DMS153 treated with DMSO at 0.1 percent for 48 hours (cell line): ENCODE measurements at regions not wholly inside any gene's neighbourhood (a gene's known extent, or its start where the extent isn't known, plus 50 kb on each side); places are given as distances from the start of the nearest gene placed in this dataset.
"Not testable (repeated sequence)": the region's sequence is repeated elsewhere in the genome, so short reads cannot be mapped to it uniquely, and the experiment has no call there.

Source experiments
- DNase-seq: peaks from one replicate; lab custom pipeline; 2025; ENCODE audit not compliant: unreplicated experiment; lab: John Stamatoyannopoulos, UW

DNA sequence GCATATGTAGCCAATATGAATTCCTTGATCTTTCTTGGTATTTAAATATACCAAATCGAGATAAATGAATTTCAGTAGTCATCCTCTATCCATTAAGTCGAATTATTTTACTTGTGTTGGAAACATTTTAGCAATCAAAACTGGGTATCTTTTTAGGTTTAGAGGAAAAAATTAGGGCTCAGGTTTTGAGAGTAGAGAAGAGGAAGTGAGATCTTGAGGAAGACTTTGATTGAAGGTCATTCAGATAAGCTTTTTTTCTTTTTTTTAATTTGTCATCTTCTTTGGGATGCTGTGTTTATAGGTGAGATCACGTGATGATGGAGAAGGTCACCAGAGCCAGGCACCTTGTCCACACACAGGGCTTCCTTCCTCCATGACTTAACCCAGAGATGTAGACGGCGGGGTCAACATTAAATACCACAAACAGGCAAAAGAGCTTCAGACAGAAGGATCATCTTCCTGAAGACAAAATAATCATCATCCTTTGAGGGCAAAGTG, 750.1 kb downstream of the RNF144A start:
- DNase-seq, result no peak

DNA sequence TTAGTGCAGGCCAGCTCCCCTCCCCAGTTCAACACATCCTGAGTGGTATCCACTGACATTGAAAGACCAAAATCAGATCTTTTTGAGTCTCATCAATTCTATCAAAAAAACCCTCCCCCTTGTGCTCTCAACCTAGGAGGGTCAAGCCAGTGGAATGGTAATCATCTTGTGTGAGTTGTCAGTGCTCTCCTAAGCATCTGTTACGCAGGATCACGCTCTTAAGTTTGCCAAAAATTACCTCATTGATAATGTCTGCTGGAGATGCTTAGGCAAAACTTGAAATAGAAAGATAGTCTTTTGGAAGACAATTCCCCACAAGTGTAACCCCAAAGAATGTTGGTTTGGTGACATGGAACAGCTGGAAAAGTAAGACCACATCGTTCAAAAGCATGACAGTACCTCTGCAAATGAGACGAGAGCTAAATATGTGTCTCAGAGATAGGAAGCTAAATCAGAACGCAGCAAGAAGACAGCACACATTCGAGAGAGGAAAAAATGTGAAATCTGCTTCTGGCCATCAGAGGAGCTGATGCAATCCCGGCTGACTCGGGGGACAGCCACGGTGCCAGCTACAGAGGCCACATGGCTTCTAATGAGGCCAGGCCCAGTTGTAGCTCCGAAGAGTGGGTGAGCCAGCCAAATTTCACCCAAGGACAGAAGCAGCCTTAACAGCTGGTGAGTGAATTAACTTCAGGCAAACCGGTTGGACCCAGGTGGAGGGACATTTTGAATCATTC, 753.9 kb downstream of the RNF144A start:
- no peak for DNase-seq

DNA sequence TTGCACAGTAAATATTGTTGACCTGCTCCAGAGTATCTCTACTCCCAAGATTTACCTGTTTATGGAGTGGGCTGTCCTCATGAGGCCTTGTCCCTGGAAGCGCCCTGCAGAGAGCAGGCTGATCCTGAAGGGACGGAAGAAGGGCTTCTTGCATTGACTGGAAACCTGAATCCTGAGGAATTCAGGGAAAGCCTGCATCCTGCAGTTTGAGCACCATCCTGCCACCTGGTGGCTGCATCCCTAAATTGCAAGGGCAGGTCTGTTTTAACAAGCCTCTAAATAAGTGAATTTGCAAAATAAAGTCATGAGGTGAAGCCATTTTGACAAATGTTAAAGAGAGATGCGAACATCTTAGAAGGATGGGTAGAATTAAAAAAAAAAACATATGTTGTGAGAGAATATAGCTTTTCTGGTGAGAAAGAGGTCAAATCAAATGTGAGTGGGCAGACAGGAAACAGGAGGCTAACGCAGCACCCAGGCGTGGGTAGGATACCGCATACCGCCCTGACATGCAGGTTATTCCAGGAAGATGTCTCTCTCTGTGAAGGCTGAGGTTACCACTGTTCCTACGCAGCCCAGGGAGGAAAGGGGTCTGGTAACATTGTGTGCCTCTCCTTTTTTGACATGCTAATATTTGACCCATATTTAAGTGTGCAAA, 754.9 kb downstream of the RNF144A start:
- DNase-seq, result no peak

DNA sequence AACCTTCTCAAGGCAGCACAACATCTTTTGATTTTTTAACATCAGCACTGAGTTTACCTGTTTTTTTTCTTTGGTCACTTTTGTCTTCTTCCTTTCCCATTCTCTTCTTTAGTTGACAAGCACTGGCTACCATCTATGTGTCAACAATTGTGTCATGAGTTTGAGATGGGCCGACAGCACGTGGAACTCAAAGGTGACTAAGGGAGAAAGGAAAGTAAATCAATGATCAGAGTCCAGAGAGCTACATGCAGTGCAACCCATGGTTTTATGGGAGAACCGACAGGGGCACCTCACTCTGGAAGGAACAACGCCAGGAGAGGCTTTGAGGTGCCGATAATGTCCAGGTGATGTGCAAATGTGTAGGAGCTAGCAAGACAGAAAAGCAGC, 755.5 kb downstream of the RNF144A start:
- no peak for DNase-seq

DNA sequence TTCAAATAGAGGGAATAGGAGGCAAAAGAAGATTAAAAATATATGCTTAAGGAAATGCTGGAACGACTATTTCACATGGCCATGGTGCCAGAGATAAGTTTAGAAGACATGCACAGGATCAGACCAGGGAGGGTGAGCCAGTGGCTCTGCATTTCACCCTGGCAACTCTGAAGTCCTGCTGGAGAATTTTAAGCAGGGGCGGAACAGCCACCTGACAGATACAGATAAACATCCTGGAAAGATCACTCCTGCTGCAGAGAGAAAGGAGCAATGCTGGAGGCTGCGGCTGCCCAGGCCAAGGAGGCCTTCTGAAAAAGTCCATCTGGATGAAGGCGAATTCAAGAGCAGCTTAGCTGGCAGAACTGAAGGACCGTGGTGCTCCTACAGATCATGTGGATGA, 755.9 kb downstream of the RNF144A start:
- DNase-seq, result no peak

DNA sequence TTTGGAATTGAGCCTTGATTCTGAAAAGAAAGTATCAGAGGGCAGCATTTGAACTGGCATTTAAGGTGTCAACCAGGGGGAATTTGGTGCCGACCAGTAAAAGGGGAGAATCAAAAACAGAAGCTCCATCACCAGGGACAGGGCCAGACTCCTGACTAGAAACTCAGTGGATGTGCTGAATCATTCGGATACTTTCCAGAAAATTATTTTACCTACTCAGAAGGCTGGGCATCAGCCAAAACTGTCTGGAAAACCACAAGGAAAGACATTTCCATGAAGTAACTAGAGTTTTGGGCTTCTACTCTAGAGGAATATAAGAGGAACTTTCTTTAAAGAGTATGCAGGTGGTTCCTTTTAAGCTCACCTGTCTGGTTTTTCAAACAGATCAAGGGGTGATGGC, 756.6 kb downstream of the RNF144A start:
- DNase-seq, result no peak

DNA sequence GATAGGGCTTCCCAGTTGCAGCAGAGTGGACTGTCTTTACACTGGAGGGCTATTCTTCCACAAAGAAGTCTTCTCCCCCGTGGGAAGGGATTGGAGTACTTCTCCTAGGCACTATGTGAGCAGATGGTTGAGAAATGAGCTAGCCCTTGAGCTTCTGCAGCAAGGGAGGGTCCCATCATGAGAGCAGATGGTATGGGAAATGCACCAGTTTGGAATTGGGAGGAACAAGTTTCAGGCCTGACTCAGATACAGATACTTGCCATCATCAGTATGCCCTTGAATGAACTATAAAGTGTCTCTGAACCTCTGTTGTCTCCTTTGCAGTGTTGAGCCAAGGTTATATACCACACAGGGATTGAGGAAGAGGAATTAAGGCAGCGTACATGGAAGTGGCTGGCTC, 757.4 kb downstream of the RNF144A start:
- no peak for DNase-seq

DNA sequence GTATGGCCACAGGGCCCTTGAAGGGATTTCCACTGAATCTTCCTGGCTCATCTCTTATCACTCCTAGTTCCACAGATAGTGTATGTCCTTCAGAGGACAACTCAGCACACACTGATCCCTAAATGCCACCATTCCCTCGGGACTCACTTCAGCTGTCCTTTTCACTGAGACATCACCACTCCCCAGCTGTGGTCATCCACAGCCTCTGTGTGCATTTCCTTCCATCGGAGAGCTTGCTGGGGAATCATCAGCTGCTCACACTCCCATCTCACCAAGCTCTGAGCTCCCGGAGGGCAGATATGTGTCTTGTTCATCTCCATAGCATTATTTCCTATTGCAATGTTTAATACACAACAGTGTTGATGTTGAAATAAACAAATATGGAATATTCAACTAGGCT, 759.5 kb downstream of the RNF144A start:
- DNase-seq, result no peak

DNA sequence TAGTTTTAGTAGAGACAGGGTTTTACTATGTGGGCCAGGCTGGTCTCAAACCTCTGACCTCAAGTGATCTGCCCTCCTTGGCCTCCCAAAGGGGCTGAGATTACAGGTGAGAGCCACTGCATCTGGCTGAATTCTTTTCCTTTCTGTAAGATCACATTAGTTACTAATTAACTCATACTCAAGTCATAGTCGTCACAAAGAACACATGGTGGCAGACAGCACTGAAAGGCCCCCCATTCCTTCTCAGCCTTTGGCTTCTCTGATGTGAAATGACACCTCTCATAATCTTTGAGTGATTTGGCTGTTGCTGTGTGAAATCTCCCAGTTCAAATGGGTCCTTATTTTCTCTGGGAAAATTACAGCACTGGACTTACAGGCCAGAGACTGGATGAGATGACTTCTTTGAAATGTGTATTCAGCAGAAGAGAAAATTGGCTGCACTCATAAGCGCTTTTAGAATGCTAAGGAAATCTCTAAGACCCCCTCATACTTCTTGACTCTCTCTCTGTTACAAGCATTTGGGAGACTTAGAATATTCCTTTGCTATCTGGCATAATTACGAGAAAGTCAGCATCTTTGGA, 764.8 kb downstream of the RNF144A start:
- DNase-seq, result no peak

DNA sequence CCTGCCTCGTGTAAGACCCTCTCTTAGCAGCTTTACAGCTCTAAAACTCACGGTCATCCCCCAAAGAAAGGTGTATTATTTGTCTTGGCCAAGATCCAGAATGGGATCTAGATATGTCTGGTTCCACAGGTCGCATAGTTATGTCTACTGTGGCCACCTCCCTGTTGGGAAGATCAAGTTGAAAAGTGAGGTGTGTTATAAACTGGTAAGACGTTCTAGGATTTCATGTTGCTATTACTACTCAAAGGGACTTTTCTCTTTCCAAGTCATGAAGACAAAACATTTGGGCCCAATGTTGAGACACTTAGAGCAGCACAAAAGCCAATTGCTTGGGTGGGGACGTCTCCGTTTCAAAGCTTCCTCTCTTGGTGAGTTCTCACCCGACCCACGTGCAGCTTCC, 766.0 kb downstream of the RNF144A start:
- no peak for DNase-seq

DNA sequence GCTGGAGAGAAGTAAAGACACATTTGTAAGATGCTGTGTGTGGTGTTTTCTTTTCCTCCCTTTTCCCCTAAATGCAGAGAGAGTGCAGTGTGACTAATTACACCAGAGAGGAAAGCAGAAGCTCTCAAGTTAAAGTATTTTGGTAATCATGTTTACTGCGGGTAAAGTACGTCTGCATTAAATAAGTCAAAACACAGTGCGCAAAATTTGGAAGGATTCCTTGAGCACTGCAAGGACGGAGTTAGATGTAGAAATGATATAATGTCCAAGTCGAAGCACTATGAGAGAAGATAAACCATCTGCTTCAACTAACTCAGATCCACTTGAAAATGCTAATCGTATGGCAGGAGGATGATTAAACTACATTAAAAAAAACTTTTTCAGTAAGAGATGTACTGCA, 766.5 kb downstream of the RNF144A start:
- no peak for DNase-seq

DNA sequence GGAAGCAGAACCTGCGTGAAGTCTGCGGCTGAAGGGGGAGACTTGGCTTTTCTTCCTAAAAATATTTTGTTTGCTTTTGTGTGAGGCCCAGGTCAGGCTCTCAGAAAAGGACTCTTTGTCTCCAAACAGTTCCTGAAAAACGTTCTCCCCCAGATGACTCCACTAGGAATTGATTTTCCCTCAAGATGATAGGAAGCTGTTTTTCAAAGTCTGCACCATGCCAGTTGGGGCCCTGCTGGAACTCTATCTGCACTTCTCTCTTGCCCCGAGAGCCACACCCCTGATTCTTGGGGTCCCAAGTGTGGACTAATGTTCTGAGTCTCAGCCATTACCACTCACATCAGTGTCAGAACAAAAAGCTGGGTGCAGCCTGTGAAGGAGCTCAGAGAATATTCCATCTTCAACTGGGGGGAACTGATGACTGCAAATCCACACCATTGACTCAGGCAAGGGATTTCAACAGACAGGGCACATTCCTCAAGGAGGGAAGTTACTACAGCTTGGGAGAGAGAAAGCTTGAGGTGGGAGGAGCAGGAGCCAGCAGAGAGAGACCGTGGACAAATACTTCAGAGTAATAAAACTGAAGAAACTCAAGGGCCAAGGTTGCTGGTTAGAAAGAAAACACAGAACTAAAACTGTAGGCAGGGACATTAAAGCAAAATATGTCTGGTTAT, 768.3 kb downstream of the RNF144A start:
- DNase-seq, result no peak

DNA sequence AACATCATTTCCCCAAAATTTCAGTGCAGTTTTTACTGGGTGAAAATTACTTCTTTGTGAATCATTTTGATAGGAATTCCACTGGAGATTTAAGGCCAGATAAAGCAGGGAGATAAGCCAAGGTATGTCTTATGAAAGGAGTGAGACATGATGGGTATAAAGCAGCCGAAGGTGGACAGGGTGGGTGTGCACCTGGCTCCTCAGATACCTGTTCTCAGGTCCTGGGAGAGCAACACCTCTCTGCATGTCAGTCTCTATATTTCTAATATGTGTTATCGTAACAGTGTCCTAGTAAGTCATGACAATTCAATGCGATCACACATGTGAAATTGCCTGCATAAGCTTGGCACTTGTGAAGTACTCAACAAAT, 768.8 kb downstream of the RNF144A start:
- no peak for DNase-seq

DNA sequence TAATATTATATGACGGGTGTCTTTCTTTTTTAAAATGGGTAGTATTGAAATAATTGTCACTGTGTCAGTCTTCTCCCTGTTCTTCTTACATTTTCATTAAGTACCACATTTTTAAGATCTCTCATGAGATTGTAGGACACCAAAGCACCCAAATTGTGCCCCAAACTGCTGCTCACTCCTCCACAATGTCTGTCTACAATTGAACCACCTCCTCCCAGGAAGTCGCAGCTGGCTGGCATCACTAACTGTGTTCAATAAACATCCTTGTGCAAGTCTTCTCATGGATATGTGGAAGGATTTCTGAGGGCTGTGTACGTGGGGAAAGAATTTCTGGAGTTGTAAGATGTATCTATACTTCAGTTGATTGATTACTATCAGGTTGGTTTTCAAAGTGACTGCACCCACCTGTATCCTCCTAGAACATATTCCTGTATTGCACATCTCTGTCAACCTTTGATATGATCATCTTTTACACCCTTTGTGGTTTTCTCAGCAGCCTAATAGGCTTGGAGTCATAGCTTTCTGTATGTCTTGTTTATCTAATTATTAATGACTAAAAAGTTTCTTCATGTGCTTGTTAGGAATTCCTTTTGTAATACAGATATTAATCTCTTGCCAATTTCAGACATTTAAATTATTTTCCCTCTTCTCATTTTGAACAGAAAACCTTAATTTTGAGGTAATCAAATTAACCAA, 774.9 kb downstream of the RNF144A start:
- DNase-seq, result no peak

DNA sequence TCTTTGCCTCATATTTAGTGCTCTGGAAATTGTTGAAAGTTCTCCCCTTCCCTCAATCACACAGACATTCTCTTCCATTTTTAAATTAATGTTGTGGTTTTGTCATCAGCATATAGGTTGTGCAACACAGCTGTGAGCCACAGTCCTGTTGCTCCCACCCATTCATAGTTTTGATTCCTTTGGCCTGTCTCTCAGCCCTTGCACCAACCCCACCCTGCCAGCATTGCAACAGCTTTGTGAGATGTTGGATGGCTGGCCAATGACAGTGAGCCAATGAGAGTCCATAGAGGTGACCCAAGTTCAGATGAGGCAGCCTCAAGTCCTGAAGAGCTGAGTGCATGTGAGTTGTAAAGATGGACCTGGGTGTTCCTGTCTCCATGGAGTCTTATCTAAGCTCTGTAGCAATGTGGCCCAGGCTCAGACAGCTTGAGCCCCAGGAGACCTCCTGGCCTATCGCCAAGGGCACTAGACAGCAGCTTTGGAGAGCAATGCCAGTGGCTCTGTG, 775.5 kb downstream of the RNF144A start:
- DNase-seq, result peak; percentile 5

DNA sequence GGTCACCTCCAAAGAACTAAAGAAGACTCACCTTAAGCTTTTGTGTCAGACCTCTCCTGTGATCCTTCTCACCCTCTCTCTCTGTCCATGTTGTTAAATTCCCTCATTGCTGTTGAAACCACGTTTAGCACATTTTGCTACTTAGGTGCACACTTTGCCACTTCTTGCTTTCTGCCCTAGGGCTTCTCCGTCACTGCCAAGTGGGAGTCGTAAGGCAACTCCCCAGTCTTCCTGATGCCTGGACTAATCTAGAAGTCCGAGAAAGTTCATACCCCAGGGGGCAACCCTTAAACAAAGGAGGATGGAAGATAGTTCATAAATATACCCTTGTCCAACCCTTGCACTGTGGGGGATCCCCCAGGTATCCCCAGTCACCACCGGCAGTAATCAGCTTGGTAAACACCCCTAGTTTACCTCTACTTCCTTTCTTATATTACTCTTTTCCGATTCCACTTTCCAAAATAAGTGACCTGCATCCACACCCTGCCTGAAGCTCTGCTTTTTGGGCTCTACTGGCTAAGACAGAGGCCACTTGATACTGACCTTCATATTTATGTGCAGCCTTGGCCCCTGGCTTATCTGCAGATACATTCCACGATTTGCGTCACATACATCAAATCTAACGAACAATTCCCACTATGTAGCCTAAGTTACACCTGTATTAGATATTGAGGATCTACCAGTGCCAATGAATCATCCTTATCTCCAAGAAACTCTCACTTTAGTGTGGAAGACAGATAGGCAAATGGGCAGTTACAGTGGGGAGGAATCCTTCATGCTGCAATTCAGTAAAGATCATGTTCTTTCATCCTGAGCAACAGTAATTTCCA, 776.2 kb downstream of the RNF144A start:
- DNase-seq, result no peak

DNA sequence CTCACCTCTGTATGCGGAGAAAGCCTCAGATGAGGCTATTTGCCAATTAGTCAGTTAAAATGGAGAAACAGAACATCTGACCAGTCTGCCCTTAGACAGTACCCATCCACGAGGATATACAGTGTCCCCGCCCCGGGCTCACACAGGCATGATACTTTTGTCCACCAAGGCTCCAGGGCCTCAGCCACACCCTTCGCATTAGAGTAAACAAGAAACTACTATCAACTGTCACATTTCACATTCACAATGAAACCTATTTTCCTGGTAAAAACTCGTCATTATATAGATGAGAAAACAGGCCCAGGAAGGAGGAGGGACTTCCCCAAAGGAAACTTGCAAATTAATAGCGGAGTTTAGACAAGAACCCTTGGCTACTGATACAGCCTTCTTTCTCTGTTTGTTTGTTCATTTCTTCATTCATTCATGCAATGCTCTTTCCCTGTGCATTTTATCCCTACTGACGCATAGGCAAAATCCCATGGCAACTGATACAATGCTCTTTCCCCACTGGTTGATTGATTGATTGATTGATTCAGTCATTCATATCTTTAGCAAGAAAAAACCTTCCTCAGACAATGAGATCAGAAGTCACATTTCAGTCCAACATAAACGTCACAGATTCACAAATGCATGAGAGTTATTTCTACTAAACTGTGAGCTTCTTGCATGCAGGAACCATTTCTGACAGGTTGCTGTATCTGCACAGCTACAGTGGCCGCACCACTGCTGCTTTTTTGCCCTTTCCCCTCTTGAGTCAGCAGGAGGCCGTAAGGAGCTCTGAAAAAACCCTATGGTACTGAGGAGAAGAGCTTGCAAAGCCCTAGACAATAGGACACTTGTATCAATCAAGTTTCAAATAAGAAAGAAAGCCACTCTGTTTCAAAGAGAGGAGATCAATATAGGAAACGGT, 777.1 kb downstream of the RNF144A start:
- DNase-seq, result no peak

DNA sequence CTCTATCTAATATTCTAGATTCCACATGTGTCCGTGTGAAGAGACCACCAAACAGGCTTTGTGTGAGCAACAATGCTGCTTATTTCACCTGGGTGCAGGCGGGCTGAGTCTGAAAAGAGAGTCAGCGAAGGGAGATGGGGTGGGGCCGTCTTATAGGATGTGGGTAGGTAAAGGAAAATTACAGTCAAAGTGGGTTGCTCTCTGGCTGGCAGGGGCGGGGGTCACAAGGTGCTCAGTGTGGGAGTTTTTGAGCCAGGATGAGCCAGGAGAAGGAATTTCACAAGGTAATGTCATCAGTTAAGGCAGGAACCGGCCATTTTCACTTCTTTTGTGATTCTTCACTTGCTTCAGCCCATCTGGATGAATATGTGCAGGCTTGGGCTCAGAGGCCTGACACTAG, 779.3 kb downstream of the RNF144A start:
- DNase-seq, result not testable (repeated sequence)

DNA sequence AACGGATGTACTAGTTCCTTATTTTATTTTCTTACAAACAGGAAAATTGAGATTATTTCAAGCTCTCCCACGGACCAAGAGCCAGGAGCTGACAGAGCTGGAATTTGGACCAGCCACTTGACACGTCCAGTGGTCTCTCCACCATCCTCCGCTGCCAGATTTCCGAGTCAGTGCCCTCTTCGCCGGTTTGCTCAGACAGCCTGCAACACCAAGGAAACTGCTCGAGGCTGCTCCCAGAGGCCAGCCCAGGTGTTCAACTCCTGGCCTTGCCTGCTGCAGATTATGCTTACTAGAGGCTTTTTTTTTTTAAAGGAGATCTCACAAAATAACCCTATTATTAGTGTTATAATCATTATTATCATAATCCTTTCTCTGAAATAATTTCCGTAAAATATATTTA, 779.8 kb downstream of the RNF144A start:
- no peak for DNase-seq
